ENCODE measurements at regions not wholly inside any gene's neighbourhood (a gene's known extent, or its start where the extent isn't known, plus 50 kb on each side); places are given as distances from the start of the nearest gene placed in this dataset.
"Not testable (repeated sequence)": the region's sequence is repeated elsewhere in the genome, so short reads cannot be mapped to it uniquely, and the experiment has no call there.

- DNase-seq: no peak
Measured at GRCh38 chr5:163953901-163954300, 448.5 kb downstream of the MAT2B start.

DNA sequence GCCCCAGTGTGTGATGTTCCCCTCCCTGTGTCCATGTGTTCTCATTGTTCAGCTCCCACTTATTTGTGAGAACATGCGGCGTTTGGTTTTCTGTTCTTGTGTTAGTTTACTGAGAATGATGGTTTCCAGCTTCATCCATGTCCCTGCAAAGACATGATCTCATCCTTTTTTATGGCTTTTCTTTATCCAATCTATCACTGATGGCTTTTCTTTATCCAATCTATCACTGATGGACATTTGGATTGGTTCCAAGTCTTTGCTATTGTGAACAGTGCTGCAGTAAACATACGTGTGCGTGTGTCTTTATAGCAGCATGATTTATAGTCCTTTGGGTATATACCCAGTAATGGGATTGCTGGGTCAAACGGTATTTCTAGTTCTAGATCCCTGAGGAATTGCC, 455.8 kb downstream of the MAT2B start:
- DNase-seq: not testable (repeated sequence)

GRCh38 chr5:163963881-163964280, 458.5 kb downstream of the MAT2B start:
- no peak for DNase-seq

DNA sequence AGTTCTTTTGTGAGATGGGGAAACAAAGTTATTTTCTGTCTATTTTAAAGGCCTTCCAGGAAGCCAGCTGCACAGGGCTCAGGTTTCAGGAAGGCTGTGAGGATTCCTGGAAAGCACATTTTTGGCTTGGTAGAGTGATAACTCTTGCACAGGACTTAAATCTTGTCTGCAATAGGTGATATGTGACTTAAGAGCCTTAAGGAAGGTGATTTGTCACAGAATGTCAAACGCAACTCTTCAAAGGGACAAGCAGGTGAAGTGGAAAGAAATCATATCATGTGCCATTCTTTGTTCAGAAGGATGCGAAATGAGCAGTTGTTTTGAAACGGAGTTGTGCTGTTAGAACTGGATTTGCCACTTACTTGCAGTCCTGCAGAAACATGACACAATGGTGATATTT, 459.3 kb downstream of the MAT2B start:
- peak; percentile 53 for DNase-seq

- no peak for DNase-seq
Measured at GRCh38 chr5:163967268-163967667, 461.8 kb downstream of the MAT2B start.

DNA sequence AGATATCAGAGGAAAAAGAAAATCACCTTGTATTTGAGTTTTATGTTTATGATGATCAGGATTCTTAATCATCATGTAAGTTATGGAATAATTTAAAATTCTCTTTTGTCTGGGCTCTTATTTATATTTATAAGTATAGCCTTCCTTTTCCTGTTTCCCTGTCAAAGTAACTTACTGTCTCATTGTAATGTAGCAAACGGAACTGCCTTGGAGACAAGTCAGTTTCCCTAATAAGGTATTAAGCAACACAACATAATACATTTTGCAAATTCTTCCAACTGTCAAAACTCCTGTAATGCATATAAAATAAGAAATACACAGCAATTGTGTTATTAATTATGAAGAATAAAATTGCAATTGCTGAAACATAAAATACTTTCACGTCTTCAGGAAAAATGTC, 463.2 kb downstream of the MAT2B start:
- no peak for DNase-seq

- no peak for DNase-seq
Measured at GRCh38 chr5:163976696-163977095, 471.3 kb downstream of the MAT2B start.

DNA sequence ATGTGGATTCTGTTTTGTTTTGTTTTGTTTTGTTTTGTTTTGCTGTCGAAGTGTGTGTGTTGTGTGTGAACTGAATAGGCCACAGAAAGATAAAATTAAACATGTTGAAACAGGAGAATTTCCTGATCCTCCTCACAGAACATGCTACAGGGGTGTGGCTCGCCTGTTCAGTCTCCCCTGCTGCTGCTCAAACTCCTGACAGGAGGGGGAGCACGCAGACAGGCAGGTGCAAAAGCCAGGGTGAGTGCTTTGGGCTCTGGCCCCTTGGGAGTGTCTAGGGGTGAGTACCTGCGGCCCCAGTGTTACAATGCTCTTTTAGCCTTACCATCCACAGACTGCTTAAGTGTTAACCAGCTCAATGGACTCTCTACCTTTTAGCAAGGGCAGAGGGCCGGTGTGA, 473.5 kb downstream of the MAT2B start:
- DNase-seq: no peak

DNA sequence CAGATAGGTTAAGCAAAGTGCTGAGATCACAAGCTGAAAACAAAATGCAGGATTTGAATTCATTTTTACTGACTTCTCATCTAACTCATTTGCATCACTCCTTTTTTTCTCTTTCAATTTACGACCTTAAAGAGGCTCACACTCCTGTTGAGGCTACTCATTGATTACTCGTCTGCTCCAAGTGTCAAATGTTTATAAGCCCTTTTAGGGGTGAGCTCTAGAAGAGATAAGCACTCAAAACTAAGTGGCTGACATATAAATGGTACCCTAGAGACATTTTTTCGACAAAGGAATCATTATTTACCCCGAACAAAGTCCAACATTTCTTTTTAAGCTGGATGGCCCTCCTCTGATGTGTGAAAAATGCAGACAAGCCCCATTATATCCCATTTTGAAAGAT, 483.1 kb downstream of the MAT2B start:
- no peak for DNase-seq

- DNase-seq: no peak
Measured at GRCh38 chr5:163993126-163993525, 487.7 kb downstream of the MAT2B start.

DNA sequence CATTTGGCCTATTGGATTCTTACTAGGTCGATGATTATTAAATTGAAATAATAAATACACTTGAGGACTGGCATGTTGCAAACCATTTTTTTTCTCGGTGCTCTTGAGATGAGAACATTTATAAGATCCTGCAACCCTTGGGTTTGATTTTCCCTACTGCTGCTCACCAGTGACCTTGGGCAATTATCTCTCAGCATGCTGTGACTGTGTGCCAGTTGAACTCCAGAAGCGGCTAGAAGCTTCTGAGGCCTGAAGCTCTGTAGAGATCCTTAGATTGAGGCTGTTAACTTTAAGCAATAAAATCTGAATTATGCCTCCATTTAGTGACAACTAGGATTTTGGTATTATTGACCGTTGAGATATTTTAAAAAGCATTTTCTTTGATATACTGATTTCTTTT, 489.8 kb downstream of the MAT2B start:
- DNase-seq: no peak

DNA sequence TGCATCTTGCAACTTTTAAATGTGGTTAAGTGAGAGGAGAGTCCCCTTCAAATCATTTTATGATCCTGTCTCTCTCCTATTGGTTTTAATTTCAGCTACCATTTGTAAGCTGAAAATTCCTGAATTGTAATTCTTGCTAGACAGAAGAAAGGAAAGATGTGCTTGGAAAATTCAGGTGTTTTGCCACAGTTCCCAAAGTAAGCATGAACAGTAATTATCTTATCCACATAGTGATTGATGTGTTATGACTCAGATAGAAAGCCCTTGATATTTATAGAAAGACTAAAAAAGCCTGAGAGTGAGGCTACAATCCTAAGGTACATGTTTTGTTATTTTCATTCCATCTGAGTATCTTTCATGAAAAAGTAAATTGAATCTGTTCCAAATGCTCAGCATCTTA, 492.5 kb downstream of the MAT2B start:
- DNase-seq: no peak

DNA sequence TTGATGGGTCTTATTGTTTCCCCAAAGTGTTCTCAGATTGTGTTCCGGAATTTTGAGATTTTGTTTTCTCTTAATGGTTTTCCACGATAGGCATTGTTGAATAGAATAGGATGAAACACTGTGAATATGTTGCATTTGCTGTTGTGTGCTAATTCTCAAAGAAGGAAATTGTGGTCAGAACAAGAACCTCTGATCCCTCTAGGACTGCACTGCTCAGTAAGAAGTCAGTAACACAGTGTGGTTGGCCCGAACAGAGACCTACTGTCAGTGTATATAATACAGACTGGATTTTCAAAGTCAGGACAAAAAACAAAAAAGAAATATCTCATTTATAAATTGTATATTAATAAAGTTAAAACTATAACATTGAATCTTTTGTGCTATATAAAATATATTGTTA, 494.8 kb downstream of the MAT2B start:
- no peak for DNase-seq

DNA sequence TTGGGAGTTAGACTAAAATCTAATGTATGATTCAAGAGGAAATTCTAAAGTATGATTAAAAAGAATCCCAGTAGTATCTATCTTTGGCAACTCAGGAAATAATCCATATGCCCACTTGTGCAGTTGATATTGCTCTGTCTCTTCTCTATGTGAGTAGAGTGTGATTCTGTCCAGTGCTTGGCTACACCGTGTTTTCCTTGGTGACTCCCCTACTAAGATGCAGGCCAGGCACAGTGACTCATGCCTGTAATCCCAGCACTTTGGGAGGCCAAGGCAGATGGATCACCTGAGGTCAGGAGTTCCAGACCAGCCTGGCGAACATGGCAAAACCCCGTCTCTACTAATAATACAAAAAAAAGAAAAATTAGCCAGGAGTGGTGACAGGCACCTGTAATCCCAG, 495.4 kb downstream of the MAT2B start:
- DNase-seq: no peak

GRCh38 chr5:164002214-164002613, 496.8 kb downstream of the MAT2B start:
- DNase-seq: no peak

DNA sequence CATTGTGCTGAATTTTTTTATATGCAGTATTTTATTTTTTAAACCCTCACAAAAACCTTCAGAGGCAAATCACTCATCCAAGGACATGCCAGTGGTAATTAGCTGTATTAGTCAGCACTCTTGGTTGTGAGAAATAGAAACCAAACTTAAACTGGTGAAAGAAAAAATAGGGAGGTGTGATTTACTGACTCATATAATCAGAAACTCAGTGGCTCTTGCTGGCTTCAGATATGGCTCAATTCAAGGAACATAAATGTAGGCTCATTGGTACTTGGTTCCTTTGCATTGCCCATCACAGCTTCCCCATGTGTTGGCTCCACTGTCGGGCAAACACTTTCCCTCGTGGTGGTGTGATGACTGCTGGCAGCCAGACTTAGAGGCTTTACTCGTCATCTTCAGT, 497.2 kb downstream of the MAT2B start:
- no peak for DNase-seq

DNA sequence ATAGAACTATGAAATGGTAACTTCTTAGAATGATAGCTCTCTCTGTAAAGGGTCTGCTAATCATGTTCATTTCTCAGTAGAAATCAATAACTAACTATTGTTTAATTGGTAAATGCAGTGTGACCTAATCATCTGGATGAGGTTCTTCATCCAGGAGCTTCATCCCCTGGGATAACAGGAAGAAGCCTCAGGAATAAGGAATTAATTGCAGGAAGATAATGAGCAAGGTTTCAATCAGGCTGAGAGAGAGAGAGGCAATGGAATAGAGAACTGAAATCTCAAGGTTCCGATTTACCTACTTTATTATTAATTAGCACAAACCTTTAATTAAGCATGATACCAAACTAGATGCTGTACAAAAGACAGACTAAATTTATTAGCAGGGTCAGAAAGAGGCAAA, 499.7 kb downstream of the MAT2B start:
- DNase-seq: no peak

DNA sequence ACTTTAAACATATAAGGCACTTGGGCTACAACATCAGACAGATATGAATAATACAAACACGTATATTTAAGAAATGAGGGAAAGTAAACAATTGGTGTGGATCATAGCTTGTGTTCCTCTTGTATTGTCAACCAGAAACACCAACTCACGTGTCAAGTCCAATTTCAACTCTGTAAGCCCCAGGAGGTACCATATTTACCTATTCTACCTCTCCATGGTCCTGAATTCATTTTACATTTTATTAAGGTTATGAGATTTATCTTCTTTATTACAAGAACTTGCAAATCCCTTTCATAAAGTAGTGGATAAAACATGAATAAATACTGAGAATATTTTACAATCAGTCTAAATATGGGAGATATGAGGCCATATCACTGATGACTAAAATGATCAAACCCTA, 501.6 kb downstream of the MAT2B start:
- no peak for DNase-seq

DNA sequence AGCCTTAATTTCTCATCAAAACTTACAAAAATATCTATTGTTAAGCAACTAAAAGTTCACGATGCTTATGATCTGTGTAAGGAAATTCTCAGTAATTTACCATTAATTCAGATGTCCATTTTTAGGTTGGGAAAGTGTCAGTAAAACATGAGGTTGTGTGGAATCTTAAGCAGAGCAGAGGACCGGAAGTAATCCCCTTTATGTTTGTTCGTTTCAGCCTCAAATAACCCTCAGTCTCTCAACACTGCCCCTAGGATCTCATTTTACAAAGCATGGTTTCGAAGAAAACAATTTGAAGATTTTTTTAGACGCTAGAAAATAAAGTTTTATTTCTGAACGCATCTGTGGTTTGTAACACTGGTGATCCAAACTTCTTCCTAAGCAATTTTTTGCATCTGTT, 504.2 kb downstream of the MAT2B start:
- no peak for DNase-seq

DNA sequence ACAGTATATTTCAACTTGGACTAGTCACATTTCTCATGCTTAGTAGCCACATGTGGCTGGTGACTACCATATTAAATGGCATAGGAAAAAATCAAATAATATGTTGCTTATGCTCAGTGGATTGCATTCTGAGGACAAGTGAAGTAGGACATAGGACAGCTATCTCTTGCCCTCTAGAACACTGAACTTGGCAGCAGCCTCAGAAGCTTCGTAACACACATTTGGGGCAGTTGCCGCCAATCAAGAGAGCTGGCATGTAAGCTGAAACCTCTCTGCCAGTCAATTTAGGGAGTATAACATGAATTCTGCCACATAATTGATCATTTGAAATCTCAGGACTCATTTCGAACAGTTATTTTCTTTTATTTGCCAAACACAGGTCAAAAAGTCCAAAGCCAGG, 505.5 kb downstream of the MAT2B start:
- no peak for DNase-seq

DNA sequence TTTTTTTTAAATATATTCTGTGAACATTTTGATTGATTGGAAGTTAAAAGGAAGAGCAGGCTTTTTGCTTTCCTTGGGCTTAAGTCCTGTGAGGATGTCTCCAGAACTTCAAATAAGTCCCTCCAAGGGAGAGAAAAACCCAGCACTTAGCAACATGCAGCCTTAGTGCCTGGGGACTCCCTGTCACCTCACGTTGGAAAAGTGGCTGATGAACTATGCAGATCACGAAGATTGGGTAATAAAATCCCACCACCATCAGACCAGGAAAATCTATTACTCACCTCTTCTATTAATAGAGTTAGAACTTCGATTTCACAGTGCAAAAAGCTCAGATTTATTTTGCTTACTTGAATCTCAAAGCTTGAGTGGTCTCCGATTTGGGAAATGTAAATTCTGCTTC, 507.0 kb downstream of the MAT2B start:
- DNase-seq: no peak

- DNase-seq: peak; percentile 70
Measured at GRCh38 chr5:164013077-164013670, 507.8 kb downstream of the MAT2B start.

GRCh38 chr5:164020116-164020515, 514.7 kb downstream of the MAT2B start:
- DNase-seq: no peak

DNA sequence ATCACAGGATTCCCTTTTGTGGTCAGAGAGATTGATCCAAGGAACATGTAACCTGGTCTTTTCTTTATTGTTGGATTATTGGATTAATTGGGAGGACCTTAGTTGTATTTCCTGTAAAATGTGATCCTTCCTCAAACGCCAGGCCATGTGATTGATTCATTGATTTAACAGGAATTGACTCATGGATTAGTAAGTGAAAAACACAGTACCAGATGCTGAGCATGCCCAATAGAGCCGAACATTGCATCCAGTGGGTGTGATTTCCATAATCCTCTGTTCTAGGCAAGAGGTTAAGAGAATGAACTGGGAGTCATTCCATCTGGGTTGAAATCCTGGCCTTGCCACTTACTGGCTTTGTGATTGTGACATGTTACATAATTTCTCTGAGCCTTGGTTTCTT, 522.3 kb downstream of the MAT2B start:
- no peak for DNase-seq

DNA sequence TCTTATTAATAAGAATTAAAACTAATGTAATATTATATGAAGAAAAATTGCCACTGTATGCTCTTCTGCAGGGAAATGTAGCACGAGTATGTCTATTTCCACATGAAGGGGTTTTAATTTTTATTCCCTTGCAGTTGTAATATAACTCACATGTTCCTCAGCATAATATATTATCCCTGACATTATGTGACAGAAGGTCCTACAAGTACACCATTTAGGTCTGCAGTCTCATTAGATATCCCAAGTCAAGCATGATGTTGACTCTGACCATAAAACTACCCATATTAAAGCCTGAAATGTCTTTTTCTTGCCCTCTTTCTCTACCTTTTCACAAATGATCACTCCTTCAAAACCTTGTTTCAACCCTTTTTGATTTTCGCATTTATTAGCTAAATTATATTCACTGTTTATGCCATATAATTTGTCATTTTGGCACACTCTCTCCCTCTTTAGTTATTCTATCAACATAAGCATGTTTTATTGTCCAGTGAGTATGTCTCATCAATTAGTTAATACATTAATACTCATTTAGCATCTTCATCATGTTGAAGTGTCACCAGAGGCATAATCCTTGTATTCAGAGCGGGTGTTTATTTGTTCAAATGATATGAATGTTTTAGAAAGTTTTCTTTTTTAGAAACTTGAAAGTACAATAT, 532.8 kb downstream of the MAT2B start:
- no peak for DNase-seq
